GM19372 (cell line): ENCODE measurements at regions not wholly inside any gene's neighbourhood (a gene's known extent, or its start where the extent isn't known, plus 50 kb on each side); places are given as distances from the start of the nearest gene placed in this dataset.

Source experiments
- ATAC-seq: cut with Tn5 transposase; IDR thresholded peaks from one replicate; pipeline ENCODE4 v1.9.1; 2021; ENCODE audit warnings: mild to moderate bottlenecking, low read depth, moderate library complexity; ENCODE audit not compliant: unreplicated experiment

GRCh38 chr4:186885289-186885688 is 161.6 kb upstream of the FAT1 start:
- no peak for ATAC-seq

DNA sequence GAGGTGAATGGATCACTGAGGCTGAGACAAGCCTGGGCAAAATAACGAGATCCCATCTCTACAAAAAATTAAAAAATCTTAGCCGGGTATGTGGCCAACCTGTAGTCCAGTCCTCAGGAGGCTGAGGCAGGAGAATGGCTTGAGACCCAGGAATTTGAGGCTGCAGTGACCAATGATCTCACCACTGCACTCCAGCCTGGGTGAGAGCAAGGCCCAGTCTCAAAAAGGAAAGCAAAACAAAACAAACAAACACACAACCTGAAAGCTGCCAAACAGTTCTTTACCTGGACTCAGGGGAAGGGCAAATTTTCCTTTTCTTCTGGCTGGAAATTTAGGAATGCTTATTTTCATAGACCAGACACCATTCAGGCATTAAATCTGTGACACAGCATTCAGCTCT is 163.1 kb upstream of the FAT1 start:
- ATAC-seq: no peak

DNA sequence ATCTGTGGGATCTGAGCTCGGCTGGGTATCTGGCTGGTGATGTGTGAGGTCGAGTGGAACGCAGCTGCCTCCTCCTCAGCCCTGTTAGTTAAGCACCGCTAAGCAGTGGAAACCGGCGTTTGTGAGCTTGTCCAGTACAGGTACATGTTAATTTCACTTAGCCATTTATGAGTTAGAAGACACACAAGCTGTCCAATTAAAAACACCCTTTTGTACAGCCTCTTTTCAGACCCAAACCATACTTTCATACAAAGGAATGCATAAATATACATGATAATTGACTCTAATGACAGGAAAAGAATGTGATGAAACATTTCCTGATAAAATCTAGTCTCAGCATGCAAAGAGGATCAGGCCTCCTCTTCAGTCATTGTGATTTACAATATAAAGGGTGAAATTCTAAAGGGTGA is 163.6 kb upstream of the FAT1 start:
- ATAC-seq: no peak

GRCh38 chr4:186887752-186888151 is 164.1 kb upstream of the FAT1 start:
- no peak for ATAC-seq

DNA sequence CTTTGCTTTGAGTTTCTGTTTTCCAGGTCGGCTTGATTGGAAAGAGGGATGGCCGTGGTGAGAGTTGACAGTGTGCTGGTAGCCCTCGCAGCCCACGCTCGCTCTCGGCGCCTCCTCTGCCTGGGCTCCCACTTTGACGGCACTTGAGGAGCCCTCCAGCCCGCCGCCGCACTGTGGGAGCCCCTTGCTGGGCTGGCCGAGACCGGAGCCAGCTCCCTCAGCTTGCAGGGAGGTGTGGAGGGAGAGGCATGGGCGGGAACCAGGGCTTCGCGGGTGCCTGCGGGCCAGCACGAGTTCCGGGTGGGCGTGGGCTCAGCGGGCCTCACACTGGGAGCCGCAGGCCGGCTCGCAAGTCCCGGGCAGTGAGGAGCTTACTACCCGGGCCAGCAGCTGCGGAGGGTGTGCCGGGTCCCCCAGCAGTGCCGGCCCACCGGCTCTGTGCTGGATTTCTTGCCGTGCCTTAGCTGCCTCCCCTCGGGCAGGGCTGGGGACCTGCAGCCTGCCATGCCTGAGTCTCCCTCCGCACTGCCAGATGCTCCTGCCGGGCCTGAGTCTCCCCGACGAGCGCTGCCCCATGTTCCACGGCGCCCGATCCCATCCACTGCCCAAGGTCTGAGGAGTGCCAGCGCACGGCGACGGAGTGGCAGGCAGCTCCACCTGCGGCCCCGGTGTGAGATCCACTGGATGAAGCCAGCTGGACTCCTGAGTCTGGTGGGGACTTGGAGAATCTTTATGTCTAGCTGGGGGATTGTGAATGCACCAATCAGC is 166.4 kb upstream of the FAT1 start:
- no peak for ATAC-seq

- no peak for ATAC-seq
Observed at GRCh38 chr4:186891859-186892486, 168.3 kb upstream of the FAT1 start.

- no peak for ATAC-seq
Observed at GRCh38 chr4:186898367-186898766, 174.7 kb upstream of the FAT1 start.

GRCh38 chr4:186900232-186900900 is 176.7 kb upstream of the FAT1 start:
- no peak for ATAC-seq

DNA sequence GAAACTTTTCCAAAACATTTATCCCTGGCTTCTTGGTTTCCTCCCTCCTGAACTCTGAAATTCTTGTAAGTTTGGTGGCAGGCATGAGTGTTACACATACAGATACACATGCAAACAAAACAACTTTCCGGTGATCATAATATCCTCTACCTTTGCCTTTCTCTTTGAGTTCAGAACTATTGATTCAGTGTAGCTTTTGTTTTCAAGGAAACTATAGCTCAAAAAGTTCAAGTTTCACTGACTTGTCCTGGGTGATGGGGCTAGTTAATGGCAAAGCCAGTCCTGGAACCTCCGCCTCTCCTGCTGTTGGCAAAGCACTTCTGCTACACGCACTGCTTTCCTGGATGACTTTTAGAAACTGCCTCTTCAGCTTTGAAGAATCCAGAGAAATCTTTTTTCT is 177.3 kb upstream of the FAT1 start:
- no peak for ATAC-seq

- ATAC-seq: no peak
Observed at GRCh38 chr4:186901850-186902249, 178.2 kb upstream of the FAT1 start.

GRCh38 chr4:186902361-186902760 is 178.7 kb upstream of the FAT1 start:
- ATAC-seq: no peak

GRCh38 chr4:186904101-186904500 is 180.4 kb upstream of the FAT1 start:
- ATAC-seq: no peak

- no peak for ATAC-seq
Observed at GRCh38 chr4:186906722-186907121, 183.1 kb upstream of the FAT1 start.

GRCh38 chr4:186910385-186910784 is 186.7 kb upstream of the FAT1 start:
- ATAC-seq: no peak

GRCh38 chr4:186912606-186913005 is 188.9 kb upstream of the FAT1 start:
- no peak for ATAC-seq

- ATAC-seq: no peak
Observed at GRCh38 chr4:186915816-186916215, 192.2 kb upstream of the FAT1 start.

DNA sequence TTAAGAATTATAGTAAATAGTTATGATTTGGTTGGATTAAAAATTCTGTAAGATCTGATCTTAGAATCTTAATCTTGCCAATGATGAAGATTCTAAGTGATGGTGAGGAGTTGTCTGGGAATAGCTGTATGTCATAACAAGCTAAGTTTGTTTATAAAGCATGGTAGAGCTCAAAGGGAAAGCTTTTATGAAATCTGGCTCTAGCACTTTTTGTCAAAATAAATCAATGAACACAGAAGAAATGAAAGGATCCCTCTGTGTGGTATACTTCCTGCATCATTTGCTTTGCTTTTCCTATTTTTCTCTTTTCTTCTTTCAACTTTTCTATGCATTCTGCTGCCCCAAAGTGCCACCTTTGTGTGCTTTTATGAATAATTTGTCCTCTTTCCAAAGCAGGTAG is 193.5 kb upstream of the FAT1 start:
- ATAC-seq: no peak

- no peak for ATAC-seq
Observed at GRCh38 chr4:186918466-186918865, 194.8 kb upstream of the FAT1 start.

DNA sequence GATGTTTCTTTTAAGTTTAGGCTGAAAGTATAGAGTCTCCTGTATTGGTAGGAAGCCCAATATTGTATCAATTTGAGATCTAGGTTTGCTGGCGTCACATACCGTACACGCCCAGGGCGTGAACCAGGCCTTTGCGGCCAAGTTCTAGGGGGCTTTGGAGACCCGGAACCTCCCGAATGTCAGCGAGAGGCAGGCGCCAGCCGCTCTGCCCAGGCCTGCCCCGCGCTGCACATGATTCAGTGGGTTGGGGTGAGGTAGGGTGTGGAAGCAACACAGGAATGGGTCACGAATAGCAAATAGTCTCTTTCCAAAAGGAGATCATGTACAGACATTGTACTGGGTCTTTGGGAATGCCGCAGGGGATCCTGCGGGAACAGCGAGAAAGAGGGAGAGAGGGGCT is 195.7 kb upstream of the FAT1 start:
- ATAC-seq: no peak

DNA sequence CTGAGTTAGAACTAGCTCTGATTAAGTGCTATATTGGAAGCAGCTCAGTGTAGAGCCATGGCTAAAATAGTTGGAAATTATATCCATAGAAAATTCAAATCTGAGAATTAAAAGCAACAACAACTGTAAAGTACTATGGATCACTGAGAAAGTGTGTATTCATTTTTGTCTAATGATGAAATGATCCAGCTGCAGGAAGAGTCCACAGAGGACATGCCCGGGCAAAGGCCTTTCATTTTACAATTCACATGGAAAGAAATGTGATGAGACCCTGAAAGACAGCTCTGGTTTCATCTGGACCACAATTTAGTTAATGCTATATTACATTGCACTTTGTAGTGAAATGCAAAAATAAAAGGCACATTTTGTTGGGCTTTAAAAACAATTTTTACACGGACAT is 196.8 kb upstream of the FAT1 start:
- ATAC-seq: no peak

GRCh38 chr4:186920992-186921391 is 197.3 kb upstream of the FAT1 start:
- ATAC-seq: no peak

DNA sequence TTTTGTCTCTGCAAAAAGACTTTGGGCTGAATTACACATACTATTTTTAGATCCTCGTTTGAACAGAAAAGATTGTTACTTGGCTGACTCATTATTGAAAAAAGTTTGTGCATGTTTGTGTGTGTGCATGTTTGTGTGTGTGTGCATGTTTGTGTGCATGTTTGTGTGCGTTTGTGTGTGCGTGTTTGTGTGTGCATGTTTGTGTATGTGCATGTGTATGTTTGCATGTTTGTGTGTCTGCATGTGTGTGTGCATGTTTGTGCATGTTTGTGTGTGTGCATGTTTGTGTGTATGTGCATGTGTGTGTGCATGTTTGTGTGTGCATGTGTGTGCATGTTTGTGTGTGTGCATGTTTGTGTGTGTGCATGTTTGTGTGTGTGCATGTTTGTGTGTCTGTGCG is 201.1 kb upstream of the FAT1 start:
- ATAC-seq: no peak
